Vagina (tissue), 2 donors: ENCODE measurements at regions not wholly inside any gene's neighbourhood (a gene's known extent, or its start where the extent isn't known, plus 50 kb on each side); places are given as distances from the start of the nearest gene placed in this dataset.

ENCODE experiments used
- POLR2A ChIP-seq, 2 donors: fragments of 450-650 bp; IDR thresholded peaks; one replicate each; pipeline ENCODE4 v1.6.1; 2017; ENCODE audit warnings: antibody characterized with exemption in 2 of 2, mild to moderate bottlenecking in 2 of 2, moderate library complexity in 2 of 2
- TF ChIP-seq, protein P1 (sequence below), 3 experiments: fragments of 450-650 bp in 2 of 3; fragments of 200-600 bp in 1 of 3; sonication (generic) in 1 of 3; IDR thresholded peaks; one replicate each; pipeline ENCODE4 v1.5.1; 2017 to 2019; ENCODE audit warnings: antibody characterized with exemption in 3 of 3, mild to moderate bottlenecking in 2 of 3, moderate library complexity in 2 of 3

- TF ChIP-seq, protein P1, sequence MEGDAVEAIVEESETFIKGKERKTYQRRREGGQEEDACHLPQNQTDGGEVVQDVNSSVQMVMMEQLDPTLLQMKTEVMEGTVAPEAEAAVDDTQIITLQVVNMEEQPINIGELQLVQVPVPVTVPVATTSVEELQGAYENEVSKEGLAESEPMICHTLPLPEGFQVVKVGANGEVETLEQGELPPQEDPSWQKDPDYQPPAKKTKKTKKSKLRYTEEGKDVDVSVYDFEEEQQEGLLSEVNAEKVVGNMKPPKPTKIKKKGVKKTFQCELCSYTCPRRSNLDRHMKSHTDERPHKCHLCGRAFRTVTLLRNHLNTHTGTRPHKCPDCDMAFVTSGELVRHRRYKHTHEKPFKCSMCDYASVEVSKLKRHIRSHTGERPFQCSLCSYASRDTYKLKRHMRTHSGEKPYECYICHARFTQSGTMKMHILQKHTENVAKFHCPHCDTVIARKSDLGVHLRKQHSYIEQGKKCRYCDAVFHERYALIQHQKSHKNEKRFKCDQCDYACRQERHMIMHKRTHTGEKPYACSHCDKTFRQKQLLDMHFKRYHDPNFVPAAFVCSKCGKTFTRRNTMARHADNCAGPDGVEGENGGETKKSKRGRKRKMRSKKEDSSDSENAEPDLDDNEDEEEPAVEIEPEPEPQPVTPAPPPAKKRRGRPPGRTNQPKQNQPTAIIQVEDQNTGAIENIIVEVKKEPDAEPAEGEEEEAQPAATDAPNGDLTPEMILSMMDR (IDR thresholded peaks at IDR 0.05): no peak
- no peak for TF ChIP-seq POLR2A (IDR thresholded peaks at IDR 0.05)
These were observed 226.2 kb upstream of the BCOR start for GRCh38 chrX:40323977-40324376.
